ENCODE measurements at regions not wholly inside any gene's neighbourhood (a gene's known extent, or its start where the extent isn't known, plus 50 kb on each side); places are given as distances from the start of the nearest gene placed in this dataset.

DNA sequence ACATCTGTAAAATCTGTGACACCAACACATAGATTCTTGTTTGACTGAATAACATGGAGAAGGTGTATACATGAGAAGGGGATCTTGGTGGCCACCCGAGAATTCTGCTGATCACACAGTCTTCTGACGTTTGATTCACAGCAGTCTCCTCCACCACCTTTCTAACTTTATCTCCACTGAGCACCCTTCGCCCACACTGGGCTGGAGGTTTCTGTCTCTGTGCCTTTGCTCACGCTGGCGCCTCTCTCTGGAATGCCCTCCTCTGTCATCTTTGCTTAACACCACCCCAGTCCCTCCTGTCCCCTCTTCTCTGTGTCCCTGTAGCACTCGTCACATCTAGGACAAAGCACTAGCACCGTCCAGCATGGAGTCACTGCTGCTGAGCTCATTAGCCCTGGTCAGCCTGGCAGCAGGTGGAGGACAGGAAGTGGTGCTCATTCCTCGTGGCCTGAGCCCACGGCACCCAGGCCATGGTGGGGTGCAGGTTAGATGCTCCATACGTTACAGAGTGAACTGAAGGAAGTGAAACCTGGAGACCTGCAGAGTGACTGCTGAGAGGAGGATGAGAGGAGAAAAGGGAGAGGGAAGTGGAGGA is 384.6 kb downstream of the UQCRFS1 start:
- no peak for DNase-seq (ENCODE audit: low read depth)
- H3K36me3 ChIP-seq (ENCODE audit: control insufficient read depth, insufficient read depth, low read length): no peaks in the 10 kb centered on the region
- ChIA-PET CTCF (no interaction called here), POLR2A (no interaction called here)
- TF ChIP-seq, protein P1, sequence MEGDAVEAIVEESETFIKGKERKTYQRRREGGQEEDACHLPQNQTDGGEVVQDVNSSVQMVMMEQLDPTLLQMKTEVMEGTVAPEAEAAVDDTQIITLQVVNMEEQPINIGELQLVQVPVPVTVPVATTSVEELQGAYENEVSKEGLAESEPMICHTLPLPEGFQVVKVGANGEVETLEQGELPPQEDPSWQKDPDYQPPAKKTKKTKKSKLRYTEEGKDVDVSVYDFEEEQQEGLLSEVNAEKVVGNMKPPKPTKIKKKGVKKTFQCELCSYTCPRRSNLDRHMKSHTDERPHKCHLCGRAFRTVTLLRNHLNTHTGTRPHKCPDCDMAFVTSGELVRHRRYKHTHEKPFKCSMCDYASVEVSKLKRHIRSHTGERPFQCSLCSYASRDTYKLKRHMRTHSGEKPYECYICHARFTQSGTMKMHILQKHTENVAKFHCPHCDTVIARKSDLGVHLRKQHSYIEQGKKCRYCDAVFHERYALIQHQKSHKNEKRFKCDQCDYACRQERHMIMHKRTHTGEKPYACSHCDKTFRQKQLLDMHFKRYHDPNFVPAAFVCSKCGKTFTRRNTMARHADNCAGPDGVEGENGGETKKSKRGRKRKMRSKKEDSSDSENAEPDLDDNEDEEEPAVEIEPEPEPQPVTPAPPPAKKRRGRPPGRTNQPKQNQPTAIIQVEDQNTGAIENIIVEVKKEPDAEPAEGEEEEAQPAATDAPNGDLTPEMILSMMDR (IDR thresholded peaks at IDR 0.05; ENCODE audit: insufficient read depth, low read depth, low read length): no peak
- no peak overlapping the region for H3K4me3 ChIP-seq (ENCODE audit: low read depth, low read length)
- H3K27me3 ChIP-seq (ENCODE audit: control insufficient read depth, insufficient read depth, low read length): no peaks in the 10 kb centered on the region

DNA sequence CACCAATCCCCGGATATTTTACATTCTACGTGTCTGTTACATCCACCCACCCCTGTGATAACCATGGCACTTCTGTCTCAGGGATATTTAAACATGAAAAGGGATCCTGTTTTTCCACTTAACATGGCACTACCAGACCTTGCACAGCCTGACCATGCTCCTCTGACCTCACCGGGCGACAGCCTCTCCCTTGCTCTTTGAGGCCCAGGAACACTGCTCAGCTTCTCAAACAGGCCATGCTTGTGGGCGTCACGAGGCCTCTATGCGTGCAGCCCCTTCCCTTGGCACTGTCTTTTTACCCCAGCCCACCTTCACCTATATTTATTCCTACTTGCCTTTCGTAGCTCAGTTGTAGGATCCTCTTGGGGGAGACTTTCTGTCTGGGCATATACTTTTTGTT is 385.6 kb downstream of the UQCRFS1 start:
- Histone ChIP-seq H3K4me3 (ENCODE audit: low read depth, low read length) (no peak overlapping the region), H3K36me3 (ENCODE audit: control insufficient read depth, insufficient read depth, low read length) (no peaks in the 10 kb centered on the region), H3K27me3 (ENCODE audit: control insufficient read depth, insufficient read depth, low read length) (no peaks in the 10 kb centered on the region)
- TF ChIP-seq, protein P1 (IDR thresholded peaks at IDR 0.05; ENCODE audit: insufficient read depth, low read depth, low read length): no peak
- POLR2A ChIA-PET: no interaction called here
- no peak for DNase-seq (ENCODE audit: low read depth)
- CTCF ChIA-PET: no interaction called here

DNA sequence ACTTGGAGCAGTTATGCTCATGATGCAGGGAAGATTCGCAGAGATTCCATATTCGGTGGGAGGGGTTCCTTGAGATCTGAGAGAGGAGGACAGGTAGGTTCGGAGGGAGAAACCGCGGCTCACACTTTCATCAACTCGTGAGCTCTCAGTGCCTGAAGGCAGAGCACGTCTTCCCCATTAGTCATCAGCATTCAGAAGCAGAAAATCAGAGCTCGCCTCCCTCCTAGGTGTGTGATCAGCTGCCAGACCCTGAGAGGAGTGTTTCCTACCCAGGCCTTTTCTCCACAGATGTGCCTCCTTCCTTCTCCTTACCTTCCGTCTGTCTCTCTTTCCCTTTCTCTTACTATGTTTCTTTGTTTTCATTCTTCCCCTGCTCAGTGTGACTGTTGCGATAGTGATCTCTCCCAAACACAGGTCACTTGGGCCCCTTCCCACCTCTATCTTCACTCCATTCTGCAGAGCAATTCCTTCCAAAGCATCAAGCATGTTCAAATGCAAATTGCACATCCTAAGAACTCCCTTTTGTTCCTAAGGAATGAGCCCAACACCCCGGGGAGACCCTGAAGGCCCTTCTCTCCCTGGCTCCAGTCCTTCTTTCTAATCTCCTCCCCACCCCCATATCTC is 389.5 kb downstream of the UQCRFS1 start:
- Histone ChIP-seq H3K4me3 (ENCODE audit: low read depth, low read length) (no peak overlapping the region), H3K36me3 (ENCODE audit: control insufficient read depth, insufficient read depth, low read length) (no peaks in the 10 kb centered on the region), H3K27me3 (ENCODE audit: control insufficient read depth, insufficient read depth, low read length) (no peaks in the 10 kb centered on the region)
- TF ChIP-seq, protein P1 (IDR thresholded peaks at IDR 0.05; ENCODE audit: insufficient read depth, low read depth, low read length): no peak
- POLR2A ChIA-PET: no interaction called here
- CTCF ChIA-PET: no interaction called here
- no peak for DNase-seq (ENCODE audit: low read depth)

DNA sequence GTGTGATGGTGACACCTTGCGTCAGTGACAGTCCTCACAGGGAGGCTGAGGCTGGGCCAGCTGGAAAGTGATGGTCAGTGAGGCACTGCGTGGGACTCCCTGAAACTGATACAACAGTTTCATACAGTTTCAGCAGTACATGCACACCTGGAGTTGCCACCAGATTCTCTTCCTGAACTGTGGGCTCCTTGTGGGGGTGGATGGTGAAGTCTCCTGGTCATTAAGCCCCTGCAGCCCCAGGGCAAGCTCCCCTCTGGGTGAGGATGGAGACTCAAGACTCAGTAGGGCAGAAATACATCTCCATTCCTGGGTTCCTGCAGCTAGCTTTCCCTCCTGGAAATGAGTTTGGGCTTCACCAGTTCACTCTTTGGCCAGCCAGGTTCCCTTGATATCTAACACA is 392.7 kb downstream of the UQCRFS1 start:
- POLR2A ChIA-PET: no interaction called here
- TF ChIP-seq, protein P1 (IDR thresholded peaks at IDR 0.05; ENCODE audit: insufficient read depth, low read depth, low read length): no peak
- CTCF ChIA-PET: no interaction called here
- no peak for DNase-seq (ENCODE audit: low read depth)
- Histone ChIP-seq H3K36me3 (ENCODE audit: control insufficient read depth, insufficient read depth, low read length) (no peaks in the 10 kb centered on the region), H3K4me3 (ENCODE audit: low read depth, low read length) (no peak overlapping the region), H3K27me3 (ENCODE audit: control insufficient read depth, insufficient read depth, low read length) (no peaks in the 10 kb centered on the region)

DNA sequence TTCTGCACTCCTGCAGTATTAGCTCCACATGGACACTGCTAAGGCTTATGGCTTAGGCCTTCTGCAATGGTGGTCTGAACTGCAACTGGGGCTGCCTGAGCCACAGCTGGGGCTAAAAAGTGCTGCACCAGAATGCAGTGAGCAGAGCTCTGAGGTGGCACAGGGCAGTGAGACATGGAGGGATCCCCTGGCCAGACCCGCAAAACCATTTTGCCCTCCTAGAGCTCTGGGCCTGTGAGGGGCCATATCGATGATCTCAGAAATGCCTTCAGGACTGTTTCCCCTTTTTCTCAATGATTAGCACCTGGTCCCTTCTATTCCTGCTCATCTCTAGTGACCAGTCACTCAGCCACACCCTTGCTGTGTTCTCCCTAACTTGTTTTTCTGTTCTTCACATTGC is 397.7 kb downstream of the UQCRFS1 start:
- TF ChIP-seq, protein P1 (IDR thresholded peaks at IDR 0.05; ENCODE audit: insufficient read depth, low read depth, low read length): no peak
- CTCF ChIA-PET: no interaction called here
- H3K4me3 ChIP-seq (ENCODE audit: low read depth, low read length): no peak overlapping the region
- no peak for DNase-seq (ENCODE audit: low read depth)
- POLR2A ChIA-PET: no interaction called here
- H3K36me3 ChIP-seq (ENCODE audit: control insufficient read depth, insufficient read depth, low read length): no peaks in the 10 kb centered on the region
- H3K27me3 ChIP-seq (ENCODE audit: control insufficient read depth, insufficient read depth, low read length): no peaks in the 10 kb centered on the region

Measured in BJ (cell line).